HUES48 (cell line): ENCODE measurements at regions not wholly inside any gene's neighbourhood (a gene's known extent, or its start where the extent isn't known, plus 50 kb on each side); places are given as distances from the start of the nearest gene placed in this dataset.

Experiments
- H3K27ac ChIP-seq: one replicate; pipeline ENCODE4 v1.7.0; 2013; ENCODE audit warnings: low read depth, low read length, inconsistent platforms
- H3K27me3 ChIP-seq: 2 replicates; pipeline ENCODE4 v1.6.1; 2013; ENCODE audit warnings: mild to moderate bottlenecking, low read length; ENCODE audit not compliant: control insufficient read depth, insufficient read depth
- H3K36me3 ChIP-seq: 2 replicates; pipeline ENCODE4 v1.6.1; 2013; ENCODE audit warnings: low read length; ENCODE audit not compliant: control insufficient read depth, insufficient read depth
- H3K4me1 ChIP-seq: 2 replicates; pipeline ENCODE4 v1.6.1; 2013; ENCODE audit warnings: mild to moderate bottlenecking, low read length; ENCODE audit not compliant: control insufficient read depth, insufficient read depth
- H3K4me3 ChIP-seq: 2 replicates; pipeline ENCODE4 v1.5.1; 2013; ENCODE audit warnings: mild to moderate bottlenecking, low read depth, low read length
- H3K9ac ChIP-seq: 2 replicates; pipeline ENCODE4 v1.6.1; 2013; ENCODE audit warnings: mild to moderate bottlenecking, low read depth, low read length, moderate library complexity
- H3K9me3 ChIP-seq: 2 replicates; pipeline ENCODE4 v1.6.1; 2013; ENCODE audit warnings: low read length; ENCODE audit not compliant: control insufficient read depth, insufficient read depth

GRCh38 chr14:29453045-29453444 lies 474.6 kb downstream of the PRKD1 start:
- H3K27me3 ChIP-seq, result peaks cover 27% of the 10 kb centered on the region
- H3K27ac ChIP-seq, result no peak overlapping the region
- no peak overlapping the region for H3K9ac ChIP-seq
- H3K4me1 ChIP-seq, result no peaks in the 10 kb centered on the region
- no peaks in the 10 kb centered on the region for H3K9me3 ChIP-seq
- no peaks in the 10 kb centered on the region for H3K36me3 ChIP-seq
- H3K4me3 ChIP-seq, result no peak overlapping the region

- Histone ChIP-seq H3K27me3 (peaks cover 27% of the 10 kb centered on the region), H3K4me1 (no peaks in the 10 kb centered on the region), H3K9ac (no peak overlapping the region), H3K27ac (no peak overlapping the region), H3K9me3 (no peaks in the 10 kb centered on the region), H3K4me3 (no peak overlapping the region), H3K36me3 (no peaks in the 10 kb centered on the region)
Measured at GRCh38 chr14:29454026-29454693, 473.5 kb downstream of the PRKD1 start.

GRCh38 chr14:29458547-29458946 lies 469.1 kb downstream of the PRKD1 start:
- no peak overlapping the region for H3K9ac ChIP-seq
- H3K36me3 ChIP-seq, result no peaks in the 10 kb centered on the region
- H3K27ac ChIP-seq, result no peak overlapping the region
- H3K9me3 ChIP-seq, result no peaks in the 10 kb centered on the region
- H3K4me3 ChIP-seq, result no peak overlapping the region
- H3K4me1 ChIP-seq, result no peaks in the 10 kb centered on the region
- H3K27me3 ChIP-seq, result peaks cover 12% of the 10 kb centered on the region

GRCh38 chr14:29459531-29459930 lies 468.1 kb downstream of the PRKD1 start:
- peaks cover 5% of the 10 kb centered on the region; the same call in 1 of the 2 replicates for H3K27me3 ChIP-seq
- H3K36me3 ChIP-seq, result no peaks in the 10 kb centered on the region
- H3K4me3 ChIP-seq, result no peak overlapping the region
- no peak overlapping the region for H3K9ac ChIP-seq
- no peak overlapping the region for H3K27ac ChIP-seq
- H3K9me3 ChIP-seq, result no peaks in the 10 kb centered on the region
- no peaks in the 10 kb centered on the region for H3K4me1 ChIP-seq

GRCh38 chr14:29459969-29460560 lies 467.6 kb downstream of the PRKD1 start:
- Histone ChIP-seq H3K27me3 (peaks cover 5% of the 10 kb centered on the region; the same call in 1 of the 2 replicates), H3K9me3 (no peaks in the 10 kb centered on the region), H3K27ac (no peak overlapping the region), H3K4me3 (no peak overlapping the region), H3K9ac (no peak overlapping the region), H3K36me3 (no peaks in the 10 kb centered on the region), H3K4me1 (no peaks in the 10 kb centered on the region)

- no peaks in the 10 kb centered on the region for H3K4me1 ChIP-seq
- no peak overlapping the region for H3K9ac ChIP-seq
- no peak overlapping the region for H3K4me3 ChIP-seq
- H3K36me3 ChIP-seq, result no peaks in the 10 kb centered on the region
- peaks cover 3% of the 10 kb centered on the region; the same call in 1 of the 2 replicates for H3K27me3 ChIP-seq
- no peak overlapping the region for H3K27ac ChIP-seq
- H3K9me3 ChIP-seq, result no peaks in the 10 kb centered on the region
Measured at GRCh38 chr14:29461101-29461500, 466.5 kb downstream of the PRKD1 start.

GRCh38 chr14:29461506-29461905 lies 466.1 kb downstream of the PRKD1 start:
- Histone ChIP-seq H3K9ac (no peak overlapping the region), H3K36me3 (no peaks in the 10 kb centered on the region), H3K27ac (no peak overlapping the region), H3K4me1 (no peaks in the 10 kb centered on the region), H3K9me3 (no peaks in the 10 kb centered on the region), H3K4me3 (no peak overlapping the region), H3K27me3 (no peaks in the 10 kb centered on the region)

- no peaks in the 10 kb centered on the region for H3K36me3 ChIP-seq
- no peaks in the 10 kb centered on the region for H3K9me3 ChIP-seq
- no peak overlapping the region for H3K9ac ChIP-seq
- H3K4me3 ChIP-seq, result no peak overlapping the region
- H3K27me3 ChIP-seq, result no peaks in the 10 kb centered on the region
- H3K4me1 ChIP-seq, result no peaks in the 10 kb centered on the region
- no peak overlapping the region for H3K27ac ChIP-seq
Measured at GRCh38 chr14:29462321-29462720, 465.3 kb downstream of the PRKD1 start.

- Histone ChIP-seq H3K9me3 (no peaks in the 10 kb centered on the region), H3K27me3 (no peaks in the 10 kb centered on the region), H3K9ac (no peak overlapping the region), H3K4me3 (no peak overlapping the region), H3K27ac (no peak overlapping the region), H3K4me1 (no peaks in the 10 kb centered on the region), H3K36me3 (no peaks in the 10 kb centered on the region)
Measured at GRCh38 chr14:29462772-29463171, 464.9 kb downstream of the PRKD1 start.

- H3K9me3 ChIP-seq, result no peaks in the 10 kb centered on the region
- H3K36me3 ChIP-seq, result no peaks in the 10 kb centered on the region
- H3K4me1 ChIP-seq, result no peaks in the 10 kb centered on the region
- H3K27ac ChIP-seq, result no peak overlapping the region
- H3K4me3 ChIP-seq, result no peak overlapping the region
- H3K9ac ChIP-seq, result no peak overlapping the region
- no peaks in the 10 kb centered on the region for H3K27me3 ChIP-seq
Measured at GRCh38 chr14:29463727-29464395, 463.8 kb downstream of the PRKD1 start.

- Histone ChIP-seq H3K27me3 (no peaks in the 10 kb centered on the region), H3K27ac (no peak overlapping the region), H3K4me3 (no peak overlapping the region), H3K9me3 (no peaks in the 10 kb centered on the region), H3K36me3 (no peaks in the 10 kb centered on the region), H3K9ac (no peak overlapping the region), H3K4me1 (no peaks in the 10 kb centered on the region)
Measured at GRCh38 chr14:29465095-29465494, 462.6 kb downstream of the PRKD1 start.
